GM12875 (cell line): ENCODE measurements at regions not wholly inside any gene's neighbourhood (a gene's known extent, or its start where the extent isn't known, plus 50 kb on each side); places are given as distances from the start of the nearest gene placed in this dataset.

Experiments
- H3K4me3 ChIP-seq: one replicate; pipeline ENCODE4 v1.5.1; 2011; ENCODE audit warnings: low read depth, low read length, control low read depth
- TF ChIP-seq, protein P1 (sequence below): IDR thresholded peaks from 2 replicates; pipeline ENCODE4 v1.5.1; 2011; ENCODE audit warnings: low read depth, mild to moderate bottlenecking, control low read depth, inconsistent platforms, low read length, moderate library complexity, borderline replicate concordance; ENCODE audit not compliant: insufficient read depth

DNA sequence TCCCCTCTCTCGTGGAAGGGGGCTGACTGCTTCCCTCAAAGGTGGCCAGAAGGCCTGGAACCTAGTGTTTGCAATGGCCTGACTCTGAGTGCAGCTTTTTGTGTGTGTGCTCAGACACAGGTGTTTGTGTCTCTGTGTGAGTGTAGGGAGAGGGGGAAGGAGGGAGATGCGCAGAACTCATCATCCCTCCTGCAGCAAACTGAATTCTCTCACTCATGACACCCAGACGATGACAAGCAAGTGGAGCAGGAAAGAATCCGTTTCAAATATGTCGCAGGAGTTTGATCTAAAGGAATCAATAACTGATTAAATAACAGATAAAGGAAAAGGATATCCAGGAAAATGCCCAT is 101.4 kb downstream of the TNFAIP3 start:
- no peak overlapping the region for H3K4me3 ChIP-seq
- TF ChIP-seq, protein P1, sequence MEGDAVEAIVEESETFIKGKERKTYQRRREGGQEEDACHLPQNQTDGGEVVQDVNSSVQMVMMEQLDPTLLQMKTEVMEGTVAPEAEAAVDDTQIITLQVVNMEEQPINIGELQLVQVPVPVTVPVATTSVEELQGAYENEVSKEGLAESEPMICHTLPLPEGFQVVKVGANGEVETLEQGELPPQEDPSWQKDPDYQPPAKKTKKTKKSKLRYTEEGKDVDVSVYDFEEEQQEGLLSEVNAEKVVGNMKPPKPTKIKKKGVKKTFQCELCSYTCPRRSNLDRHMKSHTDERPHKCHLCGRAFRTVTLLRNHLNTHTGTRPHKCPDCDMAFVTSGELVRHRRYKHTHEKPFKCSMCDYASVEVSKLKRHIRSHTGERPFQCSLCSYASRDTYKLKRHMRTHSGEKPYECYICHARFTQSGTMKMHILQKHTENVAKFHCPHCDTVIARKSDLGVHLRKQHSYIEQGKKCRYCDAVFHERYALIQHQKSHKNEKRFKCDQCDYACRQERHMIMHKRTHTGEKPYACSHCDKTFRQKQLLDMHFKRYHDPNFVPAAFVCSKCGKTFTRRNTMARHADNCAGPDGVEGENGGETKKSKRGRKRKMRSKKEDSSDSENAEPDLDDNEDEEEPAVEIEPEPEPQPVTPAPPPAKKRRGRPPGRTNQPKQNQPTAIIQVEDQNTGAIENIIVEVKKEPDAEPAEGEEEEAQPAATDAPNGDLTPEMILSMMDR: no peak

DNA sequence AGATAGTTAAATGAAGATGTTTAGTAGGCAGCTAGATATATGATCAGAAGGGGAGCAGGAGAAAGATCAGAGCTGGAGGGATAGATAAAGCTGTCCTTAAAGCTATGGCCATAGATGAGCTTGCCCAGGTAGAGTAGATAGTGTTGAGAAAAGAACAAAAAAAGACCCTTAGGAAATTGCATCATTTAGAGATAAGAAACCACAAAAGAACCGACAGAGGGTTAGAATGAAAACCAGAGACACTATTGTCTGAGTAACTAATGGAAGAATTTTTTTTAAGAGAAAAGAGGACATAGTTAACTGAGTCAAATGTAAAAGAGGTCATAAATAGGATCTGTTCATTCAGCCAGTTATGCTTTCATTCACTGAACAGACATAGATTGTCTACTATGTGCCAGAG is 101.8 kb downstream of the TNFAIP3 start:
- no peak overlapping the region for H3K4me3 ChIP-seq
- TF ChIP-seq, protein P1: no peak

DNA sequence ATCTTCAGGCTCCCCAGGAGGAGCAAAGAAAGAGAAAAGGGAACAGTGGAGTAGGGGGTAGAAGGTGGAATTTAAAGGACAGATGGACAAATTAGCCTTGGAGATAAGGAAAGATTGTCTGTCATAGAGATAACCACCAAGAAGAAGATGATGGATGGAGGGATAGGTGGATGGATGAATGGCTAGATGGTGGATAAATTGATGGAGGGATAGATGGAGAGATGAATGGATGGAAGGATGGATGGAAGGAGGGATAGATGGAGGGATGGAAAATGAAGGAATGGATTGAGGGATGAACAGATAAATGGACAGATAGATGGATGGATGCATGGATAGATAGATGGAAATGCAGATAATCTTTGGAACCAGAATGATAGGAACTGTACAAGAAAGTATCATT is 102.8 kb downstream of the TNFAIP3 start:
- TF ChIP-seq, protein P1: no peak
- H3K4me3 ChIP-seq: no peak overlapping the region

DNA sequence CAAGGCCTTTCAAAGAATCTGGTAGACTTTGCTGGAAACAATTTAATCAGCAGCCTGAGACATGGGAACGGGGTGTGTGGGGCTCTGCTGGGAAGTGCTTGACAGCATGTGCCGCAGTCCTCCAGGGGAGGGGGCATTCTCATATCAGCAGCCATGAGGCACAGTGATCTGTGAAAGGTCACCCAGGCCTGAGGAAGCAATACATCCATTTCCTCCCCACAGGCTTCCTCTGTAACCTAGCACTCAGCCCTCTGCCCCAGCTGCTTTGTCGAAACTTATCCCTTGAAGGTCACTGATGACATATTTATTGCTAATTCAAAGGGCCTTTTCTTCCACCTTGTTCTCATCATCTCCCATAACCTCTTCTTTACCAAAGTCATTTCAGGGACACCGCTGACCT is 103.3 kb downstream of the TNFAIP3 start:
- TF ChIP-seq, protein P1: no peak
- no peak overlapping the region for H3K4me3 ChIP-seq

DNA sequence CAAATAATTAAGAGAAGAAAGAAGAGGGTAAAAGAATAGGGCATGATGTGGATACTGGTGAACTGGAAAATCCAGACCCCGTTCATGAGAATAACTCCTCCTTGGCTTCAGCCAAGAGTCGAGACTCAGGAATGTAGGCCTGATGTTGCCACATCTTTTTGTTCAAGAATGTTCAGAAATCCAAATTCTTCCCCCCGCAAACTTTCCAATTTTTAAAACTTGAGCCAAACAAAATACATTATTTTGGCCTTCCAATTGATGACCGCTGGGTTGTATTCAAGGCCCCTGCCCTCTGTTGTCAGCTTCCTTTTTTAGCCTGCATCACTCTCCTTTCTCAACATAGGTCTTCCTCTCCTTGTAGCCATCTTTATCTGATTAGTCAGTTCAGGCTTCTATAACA is 106.1 kb downstream of the TNFAIP3 start:
- no peak overlapping the region for H3K4me3 ChIP-seq
- TF ChIP-seq, protein P1: no peak

DNA sequence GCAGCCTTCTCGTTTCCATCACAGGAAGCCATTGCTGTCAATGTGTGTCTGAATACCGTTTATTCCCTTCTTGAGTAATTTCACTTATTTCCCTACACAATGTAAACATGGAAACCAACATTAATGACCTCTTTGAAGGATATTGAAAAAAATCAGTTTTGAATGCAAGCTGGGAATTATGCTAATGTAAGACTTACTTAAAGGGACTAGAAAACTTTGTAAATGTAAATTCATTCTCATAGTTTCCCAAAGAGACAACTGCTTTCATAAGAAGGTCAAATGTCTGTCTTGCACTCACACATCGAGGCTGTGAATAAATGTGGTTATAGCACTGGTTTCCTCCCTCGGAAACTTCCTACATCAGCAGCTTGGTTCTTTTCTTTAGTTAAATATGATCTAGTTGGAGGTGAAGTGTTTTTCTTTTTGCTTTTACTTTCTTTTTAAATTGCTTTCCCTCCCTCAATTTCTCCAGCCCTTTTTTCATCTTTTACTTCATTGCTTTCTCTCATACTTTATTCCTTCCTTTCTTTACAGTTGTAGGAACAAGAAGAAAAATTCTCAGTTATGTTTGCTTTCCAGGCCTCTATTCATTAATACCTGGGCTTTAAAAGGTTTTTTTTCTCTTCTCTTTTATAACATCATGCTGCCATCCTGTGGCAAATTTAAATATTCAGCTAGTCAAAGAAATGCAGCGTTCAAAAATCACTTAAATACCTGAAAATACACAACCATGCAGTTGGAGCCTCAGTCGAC is 108.3 kb downstream of the TNFAIP3 start:
- no peak overlapping the region for H3K4me3 ChIP-seq
- TF ChIP-seq, protein P1: no peak

DNA sequence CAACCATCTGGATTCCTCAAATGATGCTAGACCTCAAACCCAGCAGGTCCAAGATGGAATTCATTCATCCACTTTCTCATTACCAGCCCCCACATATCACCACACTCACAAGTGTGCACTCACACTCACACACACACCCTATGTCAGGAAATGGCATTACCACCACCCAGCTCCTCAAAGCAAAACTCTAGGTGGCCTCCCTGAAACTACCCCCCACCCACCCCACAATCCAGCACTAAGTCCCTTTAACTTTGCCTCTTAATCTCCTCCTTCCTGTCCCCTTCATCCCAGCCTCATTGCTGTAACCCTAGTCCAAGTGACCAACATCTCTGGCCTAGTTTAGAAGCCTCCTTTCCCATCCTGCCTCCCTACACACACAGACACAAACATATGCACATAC is 109.4 kb downstream of the TNFAIP3 start:
- no peak overlapping the region for H3K4me3 ChIP-seq
- TF ChIP-seq, protein P1: no peak
